ENCODE measurements at regions not wholly inside any gene's neighbourhood (a gene's known extent, or its start where the extent isn't known, plus 50 kb on each side); places are given as distances from the start of the nearest gene placed in this dataset.

DNA sequence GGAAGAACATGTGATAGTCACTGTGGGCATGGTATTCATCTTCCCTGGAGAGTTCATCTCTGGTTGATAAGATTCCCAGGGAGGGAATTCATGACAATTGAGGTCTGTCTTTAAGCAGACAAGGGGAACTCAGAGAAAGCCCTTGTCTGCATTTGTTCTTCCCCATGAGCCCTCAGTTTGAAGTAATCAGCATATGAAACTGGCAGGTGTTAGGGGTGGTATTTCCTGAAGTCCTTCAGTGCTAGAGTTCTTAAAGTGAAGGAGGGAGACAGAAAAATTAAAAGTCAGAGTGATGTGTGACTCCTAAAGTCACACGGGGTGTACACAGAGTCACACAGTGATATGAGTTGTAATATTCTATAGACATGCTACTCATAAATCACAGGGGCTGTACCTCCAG is 60.6 kb upstream of the SYK start:
- DNase-seq (no peak), ATAC-seq (no peak)
- Histone ChIP-seq H3K4me3 (ENCODE audit: low read length) (no peak overlapping the region), H3K9me3 (ENCODE audit: control insufficient read depth, insufficient read depth, low read length) (peaks cover 4% of the 10 kb centered on the region), H3K27me3 (ENCODE audit: control insufficient read depth, insufficient read depth, low read length) (no peaks in the 10 kb centered on the region), H3K4me1 (ENCODE audit: control insufficient read depth, insufficient read depth, low read length) (no peaks in the 10 kb centered on the region), H3K27ac (ENCODE audit: low read length) (no peak overlapping the region), H3K36me3 (ENCODE audit: control insufficient read depth, insufficient read depth, low read length) (no peaks in the 10 kb centered on the region)
- Mint-ChIP-seq H3K36me3 (peaks cover 6% of the 10 kb centered on the region), H3K27me3 (ENCODE audit: low read depth in 2 of 2) (peaks cover 4 to 26% of the 10 kb centered on the region in 2 donors), H3K4me1 (no peaks in the 10 kb centered on the region), H3K27ac (no peak overlapping the region), H3K9me3 (peaks cover 0 to 3% of the 10 kb centered on the region in 2 donors), H3K4me3 (no peak overlapping the region)
- intact Hi-C loops (cut with micrococcal nuclease), result no loop called here
- 80% methylated on average over 1 of the region's 1 CpG for WGBS (ENCODE audit: insufficient coverage)
- TF ChIP-seq CTCF (IDR thresholded peaks at IDR 0.05), result no peak

GRCh38 chr9:90737742-90738141 is 63.9 kb upstream of the SYK start:
- H3K36me3 ChIP-seq (ENCODE audit: control insufficient read depth, insufficient read depth, low read length), result no peaks in the 10 kb centered on the region
- Mint-ChIP-seq H3K4me1 (no peaks in the 10 kb centered on the region), H3K27me3 (ENCODE audit: low read depth in 2 of 2) (peaks cover 4 to 15% of the 10 kb centered on the region in 2 donors), H3K4me3 (no peak overlapping the region), H3K9me3 (peaks cover 0 to 3% of the 10 kb centered on the region in 2 donors), H3K27ac (no peak overlapping the region), H3K36me3 (peaks cover 6% of the 10 kb centered on the region)
- H3K9me3 ChIP-seq (ENCODE audit: control insufficient read depth, insufficient read depth, low read length), result peaks cover 4% of the 10 kb centered on the region
- H3K27me3 ChIP-seq (ENCODE audit: control insufficient read depth, insufficient read depth, low read length), result no peaks in the 10 kb centered on the region
- TF ChIP-seq CTCF (IDR thresholded peaks at IDR 0.05), result no peak
- ATAC-seq (no peak), DNase-seq (no peak)
- no peak overlapping the region for H3K27ac ChIP-seq (ENCODE audit: low read length)
- no peaks in the 10 kb centered on the region for H3K4me1 ChIP-seq (ENCODE audit: control insufficient read depth, insufficient read depth, low read length)
- no peak overlapping the region for H3K4me3 ChIP-seq (ENCODE audit: low read length)
- WGBS (ENCODE audit: insufficient coverage), result 84% methylated on average over 1 of the region's 1 CpG
- intact Hi-C loops (cut with micrococcal nuclease), result no loop called here

GRCh38 chr9:90735952-90736351 is 65.7 kb upstream of the SYK start:
- H3K9me3 Mint-ChIP-seq, result peaks cover 0 to 3% of the 10 kb centered on the region in 2 donors
- no peaks in the 10 kb centered on the region for H3K4me1 Mint-ChIP-seq
- 54% methylated on average over 1 of the region's 1 CpG for WGBS (ENCODE audit: insufficient coverage)
- no peak overlapping the region for H3K27ac Mint-ChIP-seq
- Histone ChIP-seq H3K27ac (ENCODE audit: low read length) (no peak overlapping the region), H3K36me3 (ENCODE audit: control insufficient read depth, insufficient read depth, low read length) (no peaks in the 10 kb centered on the region), H3K4me3 (ENCODE audit: low read length) (no peak overlapping the region), H3K27me3 (ENCODE audit: control insufficient read depth, insufficient read depth, low read length) (peaks cover 2% of the 10 kb centered on the region), H3K4me1 (ENCODE audit: control insufficient read depth, insufficient read depth, low read length) (no peaks in the 10 kb centered on the region), H3K9me3 (ENCODE audit: control insufficient read depth, insufficient read depth, low read length) (peaks cover 4% of the 10 kb centered on the region)
- no peak for TF ChIP-seq CTCF (IDR thresholded peaks at IDR 0.05)
- peaks cover 6% of the 10 kb centered on the region for H3K36me3 Mint-ChIP-seq
- no peak overlapping the region for H3K4me3 Mint-ChIP-seq
- ATAC-seq (no peak), DNase-seq (no peak)
- H3K27me3 Mint-ChIP-seq (ENCODE audit: low read depth in 2 of 2), result peaks cover 13 to 26% of the 10 kb centered on the region in 2 donors
- intact Hi-C loops (cut with micrococcal nuclease), result no loop called here

DNA sequence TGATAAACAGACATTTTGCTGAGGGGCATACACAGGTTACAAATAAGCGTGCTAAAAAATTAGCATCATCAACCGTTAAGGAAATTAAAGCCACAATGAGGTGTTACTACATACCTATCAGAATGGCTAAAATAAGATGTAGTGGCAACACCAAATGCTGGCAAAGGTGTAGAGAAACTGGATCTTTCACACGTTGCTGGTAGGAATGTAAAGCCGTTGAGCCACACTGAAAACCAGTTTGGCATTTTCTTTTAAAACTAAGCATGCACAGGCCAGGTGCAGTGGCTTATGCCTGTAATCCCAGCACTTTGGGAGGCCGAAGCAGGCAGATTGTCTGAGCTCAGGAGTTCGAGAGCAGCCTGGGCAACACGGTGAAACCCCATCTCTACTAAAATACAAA is 67.0 kb upstream of the SYK start:
- DNase-seq, result no peak
- no peak for TF ChIP-seq CTCF (IDR thresholded peaks at IDR 0.05)
- no peak for ATAC-seq
- peaks cover 4% of the 10 kb centered on the region for H3K9me3 ChIP-seq (ENCODE audit: control insufficient read depth, insufficient read depth, low read length)
- H3K36me3 ChIP-seq (ENCODE audit: control insufficient read depth, insufficient read depth, low read length), result no peaks in the 10 kb centered on the region
- H3K36me3 Mint-ChIP-seq, result peaks cover 4% of the 10 kb centered on the region
- no peak overlapping the region for H3K27ac ChIP-seq (ENCODE audit: low read length)
- H3K4me1 Mint-ChIP-seq, result no peaks in the 10 kb centered on the region
- peaks cover 13 to 21% of the 10 kb centered on the region in 2 donors for H3K27me3 Mint-ChIP-seq (ENCODE audit: low read depth in 2 of 2)
- H3K4me1 ChIP-seq (ENCODE audit: control insufficient read depth, insufficient read depth, low read length), result no peaks in the 10 kb centered on the region
- H3K4me3 Mint-ChIP-seq, result no peak overlapping the region
- 90% methylated on average over 7 of the region's 7 CpGs for WGBS (ENCODE audit: insufficient coverage)
- intact Hi-C loops (cut with micrococcal nuclease), result no loop called here
- H3K4me3 ChIP-seq (ENCODE audit: low read length), result no peak overlapping the region
- no peaks in the 10 kb centered on the region for H3K9me3 Mint-ChIP-seq
- no peak overlapping the region for H3K27ac Mint-ChIP-seq
- peaks cover 2% of the 10 kb centered on the region for H3K27me3 ChIP-seq (ENCODE audit: control insufficient read depth, insufficient read depth, low read length)
